ENCODE measurements at regions not wholly inside any gene's neighbourhood (a gene's known extent, or its start where the extent isn't known, plus 50 kb on each side); places are given as distances from the start of the nearest gene placed in this dataset.

DNA sequence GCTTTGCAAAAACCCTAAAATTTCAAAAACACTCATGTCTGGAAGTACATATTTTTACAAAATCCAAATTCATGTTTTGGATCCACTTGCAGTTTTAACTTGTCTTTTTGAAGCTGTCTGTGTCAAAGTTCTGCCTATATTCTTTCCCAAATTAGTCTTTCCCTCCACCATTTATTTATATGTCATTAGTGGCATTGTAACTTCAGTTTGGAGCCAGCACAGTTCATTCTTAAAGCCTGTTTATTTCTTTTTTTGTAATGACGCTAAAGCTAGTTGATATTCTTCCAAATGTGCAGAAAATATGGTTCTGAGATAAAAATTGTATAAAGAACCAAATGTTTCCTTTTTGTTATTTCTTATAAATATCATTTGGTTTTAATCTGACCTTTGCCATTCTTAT is 2039.3 kb downstream of the OLFM4 start:
- TF ChIP-seq, protein P1, sequence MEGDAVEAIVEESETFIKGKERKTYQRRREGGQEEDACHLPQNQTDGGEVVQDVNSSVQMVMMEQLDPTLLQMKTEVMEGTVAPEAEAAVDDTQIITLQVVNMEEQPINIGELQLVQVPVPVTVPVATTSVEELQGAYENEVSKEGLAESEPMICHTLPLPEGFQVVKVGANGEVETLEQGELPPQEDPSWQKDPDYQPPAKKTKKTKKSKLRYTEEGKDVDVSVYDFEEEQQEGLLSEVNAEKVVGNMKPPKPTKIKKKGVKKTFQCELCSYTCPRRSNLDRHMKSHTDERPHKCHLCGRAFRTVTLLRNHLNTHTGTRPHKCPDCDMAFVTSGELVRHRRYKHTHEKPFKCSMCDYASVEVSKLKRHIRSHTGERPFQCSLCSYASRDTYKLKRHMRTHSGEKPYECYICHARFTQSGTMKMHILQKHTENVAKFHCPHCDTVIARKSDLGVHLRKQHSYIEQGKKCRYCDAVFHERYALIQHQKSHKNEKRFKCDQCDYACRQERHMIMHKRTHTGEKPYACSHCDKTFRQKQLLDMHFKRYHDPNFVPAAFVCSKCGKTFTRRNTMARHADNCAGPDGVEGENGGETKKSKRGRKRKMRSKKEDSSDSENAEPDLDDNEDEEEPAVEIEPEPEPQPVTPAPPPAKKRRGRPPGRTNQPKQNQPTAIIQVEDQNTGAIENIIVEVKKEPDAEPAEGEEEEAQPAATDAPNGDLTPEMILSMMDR (IDR thresholded peaks at IDR 0.05), result no peak
- TF ChIP-seq EZH2 (IDR thresholded peaks at IDR 0.05; ENCODE audit: borderline replicate concordance, insufficient read depth, low read depth, low read length, poor library complexity, severe bottlenecking), result no peak

Data from B cell (primary cell).